Activated T-helper 2 cell treated with anti-CD3 and anti-CD28 coated beads, Interferon-gamma antibody, Interleukin-2, Interleukin-4, amounts not matched to agents 10 μg/mL and 5 μg/mL and 100 μg/mL, durations not matched to agents 14 hours and 24 hours and 36 hours (primary cell): ENCODE measurements at regions not wholly inside any gene's neighbourhood (a gene's known extent, or its start where the extent isn't known, plus 50 kb on each side); places are given as distances from the start of the nearest gene placed in this dataset.

Source experiments
- DNase-seq: peaks from one replicate; pipeline ENCODE4 v3.0.0; 2021; ENCODE audit warnings: low spot score
- H3K27ac Mint-ChIP-seq: one replicate; pipeline ENCODE4 v1.8.0; 2021; ENCODE audit warnings: mixed read lengths
- H3K27me3 Mint-ChIP-seq: one replicate; pipeline ENCODE4 v1.8.0; 2021; ENCODE audit warnings: low read depth, mixed read lengths
- H3K36me3 Mint-ChIP-seq: one replicate; pipeline ENCODE4 v1.8.0; 2021; ENCODE audit warnings: low read depth, mixed read lengths
- H3K4me1 Mint-ChIP-seq: one replicate; pipeline ENCODE4 v1.8.0; 2021; ENCODE audit warnings: low read depth, mixed read lengths
- H3K4me3 Mint-ChIP-seq: one replicate; pipeline ENCODE4 v1.8.0; 2021; ENCODE audit warnings: low read depth, mild to moderate bottlenecking, moderate library complexity, mixed read lengths
- H3K9me3 Mint-ChIP-seq: one replicate; pipeline ENCODE4 v1.8.0; 2021; ENCODE audit warnings: mixed read lengths
- intact Hi-C: fragments of 100-400 bp; cut with micrococcal nuclease; formaldehyde crosslinking; loops from one replicate; pipeline ENCODE4 v1.15.1; 2023

- intact Hi-C loops = no loop called here
- no peaks in the 10 kb centered on the region for H3K4me1 Mint-ChIP-seq
- no peak overlapping the region for H3K27ac Mint-ChIP-seq
- no peak overlapping the region for H3K4me3 Mint-ChIP-seq
- H3K9me3 Mint-ChIP-seq = no peaks in the 10 kb centered on the region
- DNase-seq = no peak
- no peaks in the 10 kb centered on the region for H3K36me3 Mint-ChIP-seq
- no peaks in the 10 kb centered on the region for H3K27me3 Mint-ChIP-seq
These were observed 1475.4 kb downstream of the BRD1 start for GRCh38 chr22:48352086-48352911.

- Mint-ChIP-seq H3K27ac (no peak overlapping the region), H3K9me3 (no peaks in the 10 kb centered on the region), H3K4me1 (no peaks in the 10 kb centered on the region), H3K36me3 (no peaks in the 10 kb centered on the region), H3K4me3 (no peak overlapping the region), H3K27me3 (no peaks in the 10 kb centered on the region)
- intact Hi-C loops = no loop called here
- no peak for DNase-seq
These were observed 1476.1 kb downstream of the BRD1 start for GRCh38 chr22:48351376-48352085.

GRCh38 chr22:48350456-48350855 lies 1477.2 kb downstream of the BRD1 start:
- H3K4me3 Mint-ChIP-seq = no peak overlapping the region
- no peak for DNase-seq
- intact Hi-C loops = no loop called here
- H3K9me3 Mint-ChIP-seq = no peaks in the 10 kb centered on the region
- H3K4me1 Mint-ChIP-seq = no peaks in the 10 kb centered on the region
- H3K27ac Mint-ChIP-seq = no peak overlapping the region
- H3K36me3 Mint-ChIP-seq = no peaks in the 10 kb centered on the region
- no peaks in the 10 kb centered on the region for H3K27me3 Mint-ChIP-seq

- Mint-ChIP-seq H3K36me3 (no peaks in the 10 kb centered on the region), H3K9me3 (no peaks in the 10 kb centered on the region), H3K27ac (no peak overlapping the region), H3K27me3 (no peaks in the 10 kb centered on the region), H3K4me3 (no peak overlapping the region), H3K4me1 (no peaks in the 10 kb centered on the region)
- intact Hi-C loops = no loop called here
- no peak for DNase-seq
These were observed 1478.8 kb downstream of the BRD1 start for GRCh38 chr22:48348855-48349254.

- H3K36me3 Mint-ChIP-seq = no peaks in the 10 kb centered on the region
- H3K4me1 Mint-ChIP-seq = no peaks in the 10 kb centered on the region
These were observed 1480.4 kb downstream of the BRD1 start for GRCh38 chr22:48347311-48347710.

GRCh38 chr22:48346911-48347310 lies 1480.8 kb downstream of the BRD1 start:
- intact Hi-C loops = no loop called here
- no peak overlapping the region for H3K27ac Mint-ChIP-seq
- no peaks in the 10 kb centered on the region for H3K4me1 Mint-ChIP-seq
- no peak for DNase-seq
- no peaks in the 10 kb centered on the region for H3K9me3 Mint-ChIP-seq
- no peaks in the 10 kb centered on the region for H3K27me3 Mint-ChIP-seq
- no peak overlapping the region for H3K4me3 Mint-ChIP-seq
- no peaks in the 10 kb centered on the region for H3K36me3 Mint-ChIP-seq

More at GRCh38 chr22:48347311-48347710, 1480.4 kb downstream of the BRD1 start:
- Mint-ChIP-seq H3K9me3 (no peaks in the 10 kb centered on the region), H3K4me3 (no peak overlapping the region), H3K27me3 (no peaks in the 10 kb centered on the region), H3K27ac (no peak overlapping the region)
- intact Hi-C loops = no loop called here
- DNase-seq = no peak

- Mint-ChIP-seq H3K9me3 (no peaks in the 10 kb centered on the region), H3K36me3 (no peaks in the 10 kb centered on the region), H3K27me3 (no peaks in the 10 kb centered on the region), H3K4me3 (no peak overlapping the region), H3K27ac (no peak overlapping the region), H3K4me1 (no peaks in the 10 kb centered on the region)
- intact Hi-C loops = no loop called here
- DNase-seq = no peak
These were observed 1481.4 kb downstream of the BRD1 start for GRCh38 chr22:48346311-48346710.

- no peaks in the 10 kb centered on the region for H3K36me3 Mint-ChIP-seq
- no peaks in the 10 kb centered on the region for H3K27me3 Mint-ChIP-seq
- no peak for DNase-seq
- intact Hi-C loops = no loop called here
- no peaks in the 10 kb centered on the region for H3K4me1 Mint-ChIP-seq
- no peak overlapping the region for H3K27ac Mint-ChIP-seq
- H3K9me3 Mint-ChIP-seq = no peaks in the 10 kb centered on the region
- no peak overlapping the region for H3K4me3 Mint-ChIP-seq
These were observed 1482.0 kb downstream of the BRD1 start for GRCh38 chr22:48345631-48346030.

- H3K27ac Mint-ChIP-seq = no peak overlapping the region
- no peak for DNase-seq
- no peak overlapping the region for H3K4me3 Mint-ChIP-seq
- intact Hi-C loops = no loop called here
- H3K9me3 Mint-ChIP-seq = no peaks in the 10 kb centered on the region
- no peaks in the 10 kb centered on the region for H3K4me1 Mint-ChIP-seq
- H3K27me3 Mint-ChIP-seq = no peaks in the 10 kb centered on the region
- H3K36me3 Mint-ChIP-seq = no peaks in the 10 kb centered on the region
These were observed 1484.2 kb downstream of the BRD1 start for GRCh38 chr22:48343461-48343860.

GRCh38 chr22:48342732-48343131 lies 1484.9 kb downstream of the BRD1 start:
- Mint-ChIP-seq H3K36me3 (no peaks in the 10 kb centered on the region), H3K27ac (no peak overlapping the region), H3K4me1 (no peaks in the 10 kb centered on the region), H3K9me3 (no peaks in the 10 kb centered on the region), H3K4me3 (no peak overlapping the region), H3K27me3 (no peaks in the 10 kb centered on the region)
- intact Hi-C loops = no loop called here
- no peak for DNase-seq

GRCh38 chr22:48342016-48342415 lies 1485.7 kb downstream of the BRD1 start:
- intact Hi-C loops = no loop called here

GRCh38 chr22:48340727-48341709 lies 1486.7 kb downstream of the BRD1 start:
- H3K27ac Mint-ChIP-seq = no peak overlapping the region
- H3K4me1 Mint-ChIP-seq = no peaks in the 10 kb centered on the region
- H3K27me3 Mint-ChIP-seq = no peaks in the 10 kb centered on the region
- intact Hi-C loops = no loop called here
- no peak for DNase-seq
- no peaks in the 10 kb centered on the region for H3K9me3 Mint-ChIP-seq
- H3K36me3 Mint-ChIP-seq = no peaks in the 10 kb centered on the region
- no peak overlapping the region for H3K4me3 Mint-ChIP-seq

More at GRCh38 chr22:48342016-48342415, 1485.7 kb downstream of the BRD1 start:
- H3K4me1 Mint-ChIP-seq = no peaks in the 10 kb centered on the region
- H3K4me3 Mint-ChIP-seq = no peak overlapping the region
- no peaks in the 10 kb centered on the region for H3K9me3 Mint-ChIP-seq
- no peaks in the 10 kb centered on the region for H3K36me3 Mint-ChIP-seq
- no peaks in the 10 kb centered on the region for H3K27me3 Mint-ChIP-seq
- H3K27ac Mint-ChIP-seq = no peak overlapping the region
- no peak for DNase-seq
